ENCODE measurements at regions not wholly inside any gene's neighbourhood (a gene's known extent, or its start where the extent isn't known, plus 50 kb on each side); places are given as distances from the start of the nearest gene placed in this dataset.
A peak's percentile ranks its signal among the peaks of the same experiment; 100 is the strongest.

DNA sequence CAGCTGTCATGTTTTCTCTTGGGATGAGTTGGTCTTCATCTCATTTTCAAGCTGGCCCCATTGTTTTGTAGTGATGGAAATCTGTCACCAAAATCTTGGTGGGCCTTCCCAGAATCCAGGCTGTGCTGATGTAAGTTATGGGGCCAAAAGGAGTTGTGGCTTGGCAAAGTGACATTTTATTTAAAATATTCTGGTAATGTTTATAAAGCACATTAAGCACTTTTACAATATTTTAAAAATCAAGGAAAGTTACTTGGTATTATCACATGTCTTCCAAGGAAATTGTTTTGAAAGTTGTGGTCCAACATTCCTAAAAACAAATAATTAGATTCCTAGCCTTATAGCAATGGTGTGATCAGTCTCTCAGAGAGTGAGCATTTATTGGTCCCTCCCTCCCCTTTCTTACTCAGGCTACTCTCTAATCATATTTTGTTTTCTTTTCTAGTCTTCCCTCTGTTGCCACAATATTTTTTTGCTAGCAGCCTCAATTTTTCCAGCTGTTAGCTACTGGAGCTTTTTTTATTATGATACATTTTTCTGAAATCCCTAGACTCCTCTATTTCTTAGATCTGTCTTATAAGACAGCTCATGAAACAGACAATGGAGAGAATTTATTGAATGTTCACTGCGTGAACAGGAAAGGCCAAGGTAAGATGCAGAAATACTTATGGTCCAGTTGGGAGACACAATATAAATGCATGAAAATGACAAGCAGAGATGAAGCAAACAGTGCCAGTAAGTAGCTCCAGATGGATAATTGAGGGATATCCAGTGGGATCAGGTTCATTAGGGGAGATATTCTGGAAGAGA lies 408.1 kb upstream of the ZNF608 start:
- no peak for DNase-seq
- intact Hi-C loops (cut with DNase I) = no loop called here

DNA sequence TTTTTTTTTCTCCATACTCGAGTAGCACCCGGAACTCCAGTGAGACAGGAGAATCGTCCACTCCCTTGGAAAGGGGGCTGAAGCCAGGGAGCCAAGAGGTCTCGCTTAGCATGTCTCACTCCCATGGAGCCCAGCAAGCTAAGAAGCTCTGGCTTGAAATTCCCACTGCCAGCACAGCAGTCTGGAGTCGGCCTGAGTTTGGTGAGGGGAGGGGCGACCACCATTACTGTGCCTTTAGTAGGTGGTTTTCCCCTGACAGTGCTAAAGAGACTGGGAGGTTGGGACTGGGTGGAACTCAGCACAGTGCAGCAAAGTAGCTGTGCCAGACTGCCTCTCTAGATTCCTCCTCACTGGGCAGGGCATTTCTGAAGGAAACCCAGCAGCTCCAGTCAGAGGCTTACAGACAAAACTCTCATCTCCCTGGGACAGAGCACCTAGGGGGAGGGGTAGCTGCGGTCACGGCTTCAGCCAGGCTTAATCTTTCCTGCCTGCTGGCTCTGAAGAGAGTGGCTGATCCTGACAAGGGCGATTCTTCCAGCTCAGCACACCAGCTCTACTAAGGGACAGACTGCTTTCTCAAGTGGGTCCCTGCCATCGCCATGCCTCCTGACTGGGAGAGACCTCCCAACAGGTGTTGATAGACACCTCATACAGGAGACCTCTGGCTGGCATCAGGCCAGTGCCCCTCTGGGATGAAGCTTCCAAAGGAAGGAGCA lies 414.5 kb upstream of the ZNF608 start:
- intact Hi-C loops (cut with DNase I) = no loop called here
- no peak for DNase-seq

DNA sequence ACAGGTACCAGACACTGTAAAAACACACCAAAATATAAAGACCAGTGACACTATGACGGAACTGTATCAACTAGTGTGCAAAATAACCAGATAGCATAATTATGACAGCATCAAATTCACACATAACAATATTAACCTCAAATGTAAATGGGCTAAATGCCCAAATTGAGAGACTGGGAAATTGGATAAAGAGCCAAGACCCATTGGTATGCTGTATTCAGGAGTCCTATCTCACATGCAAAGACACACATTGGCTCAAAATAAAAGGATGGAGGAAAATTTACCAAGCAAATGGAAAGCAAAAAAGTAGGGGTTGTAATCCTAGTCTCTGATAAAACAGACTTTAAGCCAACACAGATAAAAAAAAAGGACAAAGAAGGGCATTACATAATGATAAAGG lies 416.3 kb upstream of the ZNF608 start:
- intact Hi-C loops (cut with DNase I) = no loop called here
- no peak for DNase-seq

DNA sequence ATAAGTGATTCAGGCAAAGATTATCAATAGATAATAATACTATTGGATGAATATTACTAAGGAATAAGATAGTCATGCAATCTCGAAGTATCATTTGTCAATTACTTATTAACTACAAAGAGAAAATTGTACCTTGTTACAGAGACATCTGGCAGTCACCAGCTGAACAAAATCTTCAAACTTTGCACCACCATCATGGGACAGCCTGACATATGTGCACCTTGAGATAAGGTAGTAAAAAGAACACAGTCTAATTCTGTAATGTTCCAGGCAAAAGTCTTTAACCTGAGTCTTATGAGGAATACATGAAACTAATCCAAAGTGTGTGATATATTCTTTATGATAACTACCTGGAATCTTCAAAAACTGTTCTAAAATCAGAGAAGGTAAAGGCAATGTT lies 423.0 kb upstream of the ZNF608 start:
- DNase-seq = no peak
- intact Hi-C loops (cut with DNase I) = no loop called here

DNA sequence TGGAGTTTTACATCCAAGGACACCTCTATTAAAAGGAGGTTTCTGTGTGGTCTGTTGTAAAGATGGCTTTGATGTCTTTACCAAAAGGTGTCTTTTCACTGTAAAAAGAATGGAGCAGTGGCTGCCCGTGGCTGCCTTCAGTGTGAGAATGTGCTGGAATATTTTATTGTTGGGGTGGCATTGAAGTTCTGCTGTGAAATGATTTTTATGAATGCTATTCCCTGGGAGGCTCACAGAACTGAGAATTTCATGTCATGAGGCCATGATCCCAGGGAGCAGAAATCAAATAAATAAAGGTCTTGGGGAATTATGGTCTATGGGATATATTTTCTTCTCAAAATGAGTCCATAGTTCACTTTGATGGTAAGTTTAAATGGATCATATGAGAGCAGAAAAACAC lies 425.2 kb upstream of the ZNF608 start:
- DNase-seq = no peak
- intact Hi-C loops (cut with DNase I) = no loop called here

DNA sequence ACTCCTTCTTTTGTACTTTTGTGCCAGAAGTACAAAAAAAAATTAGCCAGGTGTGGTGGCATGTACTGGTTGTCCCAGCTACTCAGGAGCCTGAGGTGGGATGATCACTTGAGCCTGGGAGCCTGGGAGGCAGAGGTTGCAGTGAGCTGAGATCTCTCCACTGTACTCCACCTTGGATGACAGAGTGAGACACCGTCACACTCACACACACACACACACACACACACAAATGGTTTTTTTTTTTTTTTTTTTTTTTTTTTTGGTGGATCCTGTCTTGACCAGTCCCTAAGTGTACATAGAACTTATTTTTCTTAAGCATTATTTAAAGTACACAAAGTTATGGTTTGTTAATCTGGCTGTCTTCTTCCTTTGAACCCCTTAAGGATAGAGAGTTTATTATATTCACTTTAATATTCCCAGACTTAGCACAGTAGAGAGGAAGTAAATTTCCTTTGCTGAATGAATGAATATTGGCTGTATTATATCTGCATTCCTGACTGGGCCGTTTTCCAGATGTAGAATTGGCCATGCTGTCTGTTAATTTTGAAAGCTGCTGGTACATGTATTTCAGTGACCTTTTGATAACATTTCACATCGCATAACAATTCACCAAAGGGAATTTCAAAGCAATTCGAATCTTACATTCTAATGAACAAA lies 429.0 kb upstream of the ZNF608 start:
- no peak for DNase-seq
- intact Hi-C loops (cut with DNase I) = no loop called here

DNA sequence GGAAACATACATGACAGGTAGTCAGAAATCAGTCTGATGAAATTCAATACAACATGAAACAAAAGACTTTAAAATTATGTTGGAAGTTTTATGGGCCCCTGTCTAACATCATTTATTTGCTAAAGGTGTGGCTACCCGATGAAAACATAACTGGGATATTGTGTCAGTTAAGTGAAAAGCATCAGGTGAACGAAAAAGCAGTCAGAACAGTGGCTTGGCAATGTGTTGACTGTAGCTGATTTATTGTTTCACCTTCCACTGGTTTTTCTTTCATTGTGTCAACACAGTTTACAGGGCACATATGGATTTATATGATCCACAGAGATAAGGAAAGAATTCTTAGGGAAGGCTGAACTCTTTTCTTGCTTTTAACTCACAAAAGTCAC lies 429.6 kb upstream of the ZNF608 start:
- intact Hi-C loops (cut with DNase I) = no loop called here
- DNase-seq = no peak

DNA sequence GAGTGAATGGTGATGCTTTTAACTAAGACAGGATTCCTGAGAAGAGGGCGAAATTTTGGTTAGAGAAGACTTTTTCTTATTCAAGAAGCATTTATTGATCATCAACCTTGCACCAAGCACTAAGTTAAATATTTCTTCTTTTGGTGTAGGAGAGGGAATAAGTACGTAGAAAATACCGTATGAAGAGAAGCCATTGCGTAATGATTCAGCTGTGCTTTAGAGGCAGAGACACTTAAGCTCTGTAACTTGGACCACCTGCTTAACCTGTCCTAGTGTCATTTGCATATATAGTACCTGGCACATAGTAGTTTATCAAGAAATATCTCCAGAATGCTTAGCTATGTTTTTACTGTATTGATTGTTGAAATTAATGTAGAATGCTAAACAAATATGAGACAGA lies 430.9 kb upstream of the ZNF608 start:
- DNase-seq = no peak
- intact Hi-C loops (cut with DNase I) = no loop called here

DNA sequence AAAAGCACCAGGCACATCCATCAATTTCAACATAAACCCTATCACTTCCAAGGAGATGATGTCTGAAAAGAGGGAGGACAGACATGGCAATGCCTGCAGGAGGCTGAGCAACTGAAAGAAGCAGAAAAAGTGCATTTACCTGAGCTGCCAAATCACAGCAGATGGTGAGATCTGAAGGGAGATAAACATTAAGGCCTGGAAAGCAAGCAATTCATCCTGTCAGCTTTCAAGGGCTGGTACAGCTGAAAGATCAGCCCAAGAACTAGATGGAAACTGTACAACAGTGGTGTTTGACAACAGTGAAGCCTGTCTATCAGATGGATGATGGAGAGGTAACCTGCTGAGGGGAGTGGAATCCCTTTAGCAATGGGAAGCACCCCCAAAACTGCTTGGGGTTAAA lies 433.2 kb upstream of the ZNF608 start:
- intact Hi-C loops (cut with DNase I) = no loop called here
- no peak for DNase-seq

DNA sequence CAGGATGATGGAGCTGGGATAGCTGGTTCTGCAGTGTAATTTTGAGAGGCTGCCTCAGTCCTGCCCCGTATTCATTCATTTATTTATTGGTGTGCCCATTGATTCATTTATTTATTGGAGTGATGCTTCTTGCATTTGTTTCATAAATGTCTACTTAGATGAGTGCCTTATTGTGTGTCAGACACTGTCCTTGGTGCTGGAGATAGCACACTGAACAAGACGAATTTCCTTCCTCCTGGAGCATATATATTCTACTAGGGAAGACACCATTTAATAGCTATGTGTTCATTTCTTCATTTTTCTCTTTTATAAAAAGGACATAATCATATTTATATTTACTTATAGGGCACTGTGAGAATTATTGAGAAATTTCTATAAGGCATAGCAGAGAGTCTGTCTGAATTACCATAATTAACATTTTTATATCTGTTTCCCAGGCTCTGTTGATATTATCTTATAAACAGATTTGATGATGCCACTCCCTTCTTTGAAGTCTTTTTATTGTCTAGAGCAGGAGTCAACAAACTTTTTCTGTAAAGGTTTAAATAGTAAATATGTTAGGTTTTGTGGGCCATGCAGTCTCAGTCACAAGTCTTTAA lies 433.9 kb upstream of the ZNF608 start:
- DNase-seq = no peak
- intact Hi-C loops (cut with DNase I) = no loop called here

DNA sequence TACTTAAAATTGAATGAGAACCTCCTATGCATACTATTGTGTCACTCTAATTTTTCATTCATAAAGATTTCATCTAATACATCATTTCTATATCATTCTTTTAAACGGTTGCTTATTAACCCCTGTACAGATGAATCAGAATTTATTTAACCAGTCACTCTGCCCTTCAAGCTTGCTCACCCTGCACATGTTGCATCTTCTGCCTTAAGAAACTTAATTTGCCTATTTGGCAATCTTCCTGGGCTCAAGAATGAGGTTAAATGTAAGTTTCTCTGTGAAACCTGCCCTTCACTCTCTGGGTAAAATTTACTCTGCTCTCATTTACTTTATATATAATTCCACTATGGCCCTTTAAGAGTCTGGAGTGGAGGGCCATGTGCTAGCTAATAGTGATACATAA lies 434.7 kb upstream of the ZNF608 start:
- DNase-seq = no peak
- intact Hi-C loops (cut with DNase I) = no loop called here

DNA sequence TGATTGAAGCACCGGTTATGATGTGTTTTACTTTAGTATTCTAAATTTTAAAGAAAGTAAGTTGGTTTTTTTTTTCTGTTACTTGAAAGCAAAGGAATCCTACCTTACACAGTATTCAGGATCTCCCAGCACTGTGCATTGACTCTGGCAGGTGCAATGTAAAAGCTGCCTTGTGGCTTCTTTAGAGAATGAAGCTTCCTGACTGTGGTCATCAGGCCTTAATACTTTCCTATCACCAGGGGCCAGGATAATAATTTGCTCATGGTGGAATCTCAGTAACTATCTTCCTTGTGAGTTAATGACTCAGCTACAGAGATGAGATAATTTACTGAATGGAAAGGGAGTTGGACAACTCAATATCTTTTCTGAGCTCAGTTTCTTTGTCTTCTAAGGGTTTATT lies 435.5 kb upstream of the ZNF608 start:
- no peak for DNase-seq
- intact Hi-C loops (cut with DNase I) = no loop called here

DNA sequence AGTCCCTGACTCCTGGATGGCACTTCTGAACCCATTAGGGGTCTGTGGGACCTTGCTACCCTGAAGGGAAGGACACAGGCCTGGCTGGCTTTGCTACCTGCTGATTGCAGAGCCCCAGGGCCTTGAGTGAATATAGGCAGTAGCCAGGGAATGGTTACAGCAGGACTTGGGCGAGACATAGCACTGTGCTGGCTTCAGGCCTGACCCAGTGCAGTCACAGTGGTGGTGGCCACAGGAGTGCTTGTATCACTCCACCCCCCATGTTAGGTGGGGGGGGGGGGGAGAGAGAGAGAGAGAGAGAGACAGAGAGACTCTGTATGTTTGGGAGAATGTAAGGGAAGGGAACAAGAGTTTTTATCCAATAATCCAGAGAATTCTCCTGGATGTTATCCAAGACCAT lies 439.3 kb upstream of the ZNF608 start:
- DNase-seq = no peak
- intact Hi-C loops (cut with DNase I) = no loop called here

DNA sequence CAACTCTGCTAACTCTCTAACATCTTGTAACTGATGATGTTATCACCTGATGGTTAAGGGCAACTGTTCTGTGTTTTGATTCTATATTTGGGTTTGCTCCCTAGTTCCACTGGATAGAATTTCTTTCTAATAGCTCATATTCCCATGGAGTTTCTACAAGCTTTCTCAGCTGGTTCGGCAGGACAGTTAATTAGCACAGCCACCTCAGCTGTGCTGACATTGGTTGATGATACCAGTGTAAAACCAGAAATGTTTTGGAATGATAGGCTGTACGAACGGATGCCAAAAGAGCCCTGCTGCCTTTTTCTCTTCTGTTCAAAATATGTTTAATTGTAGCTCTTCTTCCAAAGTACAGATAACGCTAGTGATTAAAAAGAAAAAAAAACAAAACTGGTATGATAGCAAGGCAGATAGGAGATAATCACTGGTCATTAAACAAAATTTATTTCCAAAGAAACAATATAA lies 440.5 kb upstream of the ZNF608 start:
- DNase-seq = no peak
- intact Hi-C loops (cut with DNase I) = no loop called here

DNA sequence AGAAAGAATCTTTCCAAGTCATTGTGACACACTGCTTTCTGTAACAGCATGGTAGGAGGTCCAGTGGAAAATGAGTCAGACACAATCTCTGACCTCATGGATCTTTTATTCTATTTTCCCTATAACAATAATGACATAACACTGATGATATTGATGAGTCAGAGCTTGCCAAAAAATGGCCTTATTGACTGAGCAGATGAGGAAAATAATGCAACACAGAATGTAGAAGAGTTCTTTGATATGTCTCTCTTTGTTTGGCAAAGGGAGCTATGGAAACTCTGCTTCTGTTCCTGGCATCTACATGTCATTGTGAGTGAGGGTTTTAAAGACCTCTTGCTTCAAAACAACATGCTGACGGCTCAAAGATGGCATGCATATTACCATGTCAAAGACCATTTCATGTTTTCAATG lies 443.1 kb upstream of the ZNF608 start:
- intact Hi-C loops (cut with DNase I) = no loop called here
- no peak for DNase-seq

DNA sequence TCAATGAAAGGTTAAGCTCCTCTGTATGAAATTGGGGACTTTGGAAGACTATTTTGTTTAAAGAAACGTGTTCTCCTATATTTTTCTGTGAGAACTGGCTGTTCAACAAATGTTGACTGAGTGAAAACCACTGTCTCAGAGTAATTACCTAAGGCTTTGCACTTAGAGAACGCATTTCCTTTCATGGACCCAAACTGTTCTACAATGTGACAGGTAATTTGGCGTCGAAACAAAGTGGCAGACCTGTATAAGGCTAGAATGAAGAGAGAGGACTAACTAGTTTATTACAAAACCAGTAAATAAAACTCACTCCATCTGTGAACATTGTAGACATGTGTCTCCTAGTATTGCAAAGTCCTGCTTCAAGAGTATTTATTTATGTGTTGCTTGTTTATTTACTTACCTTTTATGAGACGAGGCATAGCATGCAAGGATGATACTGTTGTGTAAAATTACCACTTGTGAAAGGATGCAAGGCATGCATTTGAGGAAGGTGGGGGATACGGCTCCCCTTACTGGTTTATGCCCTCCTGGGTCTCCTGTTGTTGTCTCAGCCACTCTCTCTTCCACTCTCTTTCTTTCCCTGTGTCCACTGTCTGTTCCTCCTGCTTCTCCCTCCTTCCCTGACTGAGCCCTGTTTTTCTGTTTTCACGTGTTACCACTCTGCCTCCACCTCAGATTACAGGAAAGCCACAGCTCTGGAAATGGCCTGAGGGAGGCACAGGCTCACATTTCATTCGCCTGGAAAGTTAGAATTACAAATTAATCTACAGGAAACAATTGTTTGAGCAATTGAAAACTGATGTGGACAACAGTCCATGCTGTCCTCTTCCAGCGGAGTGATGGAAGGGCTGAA lies 444.0 kb upstream of the ZNF608 start:
- intact Hi-C loops (cut with DNase I) = no loop called here
- no peak for DNase-seq

DNA sequence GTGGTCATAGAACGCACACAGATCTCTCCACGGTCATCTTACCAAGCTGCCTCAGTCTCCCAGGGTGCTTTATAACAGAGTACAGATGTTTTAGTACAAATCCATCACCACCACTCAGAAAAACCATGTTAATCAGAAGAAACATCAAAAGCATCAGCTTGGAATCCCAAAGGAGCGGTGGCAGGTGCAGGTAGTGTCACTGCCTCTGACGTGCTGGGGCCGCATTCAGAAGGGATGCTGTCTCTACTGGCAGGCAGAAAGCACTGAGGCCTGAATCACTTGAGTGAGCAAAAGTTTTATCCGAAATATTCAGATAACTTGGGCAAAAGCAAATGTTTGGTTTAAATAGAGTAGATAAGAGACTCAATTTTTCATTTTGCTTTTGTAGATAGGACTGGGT lies 448.4 kb upstream of the ZNF608 start:
- intact Hi-C loops (cut with DNase I) = no loop called here
- DNase-seq = no peak

DNA sequence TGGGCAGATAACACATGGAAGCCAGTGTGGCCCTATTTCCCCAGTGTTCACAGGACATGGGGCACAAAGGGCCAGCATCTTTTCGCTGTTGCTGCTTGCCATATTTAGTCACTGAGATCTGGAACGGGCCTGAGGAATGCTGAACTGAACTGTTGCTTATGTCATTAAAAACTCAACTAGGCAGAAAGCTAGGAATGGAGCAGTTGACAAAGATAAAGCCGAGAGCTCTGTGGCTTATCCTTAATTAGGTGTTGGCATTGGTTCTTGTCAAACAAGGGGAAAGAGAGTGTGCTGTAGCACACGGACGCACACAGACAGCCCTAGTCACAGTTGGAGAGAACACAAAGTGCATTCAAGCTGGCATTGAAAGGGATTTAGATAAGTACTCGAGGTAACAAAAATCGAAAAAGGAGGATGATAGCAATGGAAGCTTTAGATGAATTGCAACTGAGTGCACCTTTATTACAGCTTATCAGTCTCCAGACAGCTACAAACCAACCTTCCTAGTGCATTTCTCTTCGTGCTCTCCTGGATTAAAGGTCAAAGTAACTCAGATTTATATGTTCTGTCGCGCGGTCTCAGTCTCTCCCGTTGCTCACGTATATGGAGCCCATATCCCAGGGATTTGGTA lies 450.2 kb upstream of the ZNF608 start:
- intact Hi-C loops (cut with DNase I) = no loop called here
- DNase-seq = peak in 1 of 42 donors; percentile 13

DNA sequence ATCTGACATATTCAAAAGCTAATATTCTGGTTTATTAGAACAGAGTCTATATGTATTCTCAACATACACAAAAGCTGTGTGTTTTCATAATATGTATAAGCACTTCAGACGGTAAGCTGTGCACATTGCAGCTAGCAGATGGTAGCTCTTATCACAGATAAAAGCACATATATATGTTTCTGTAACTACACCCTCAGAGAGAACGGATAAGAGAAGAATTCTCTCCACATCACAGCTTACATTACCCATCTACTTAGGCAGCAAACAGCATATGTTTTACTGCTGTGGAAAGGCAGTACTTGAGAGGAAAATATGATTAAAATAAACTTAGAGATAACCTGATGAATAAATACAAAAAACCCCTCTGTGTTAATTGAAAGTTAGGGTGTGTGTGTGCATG lies 450.9 kb upstream of the ZNF608 start:
- intact Hi-C loops (cut with DNase I) = no loop called here
- DNase-seq = no peak

Measured in head of caudate nucleus (tissue), 42 donors.